AML-193 (cell line): ENCODE measurements at regions not wholly inside any gene's neighbourhood (a gene's known extent, or its start where the extent isn't known, plus 50 kb on each side); places are given as distances from the start of the nearest gene placed in this dataset.

Experiments
- DNase-seq, 2 experiments: peaks; one replicate each; lab custom pipeline; 2025; lab: John Stamatoyannopoulos, UW

DNA sequence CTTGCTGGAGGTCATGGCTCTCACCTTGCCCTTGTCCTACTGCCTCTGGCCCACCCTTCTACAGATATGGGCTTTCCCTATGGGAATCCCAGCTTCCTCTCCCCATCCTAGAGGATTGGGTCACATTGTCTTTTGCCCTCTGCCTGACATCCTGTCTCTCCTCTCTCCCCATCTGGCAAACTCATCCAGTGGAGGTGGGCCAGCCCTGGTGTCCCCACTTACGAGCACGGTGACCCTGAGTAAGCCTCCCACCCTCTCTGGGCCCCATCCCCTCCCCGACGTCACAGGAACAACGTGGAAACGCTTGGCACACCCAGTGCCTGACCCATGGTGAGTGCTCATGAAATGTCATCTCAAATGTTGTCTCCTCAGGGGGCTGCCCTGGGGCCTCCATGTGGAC, 56.1 kb upstream of the ID3 start:
- DNase-seq = no peak

DNA sequence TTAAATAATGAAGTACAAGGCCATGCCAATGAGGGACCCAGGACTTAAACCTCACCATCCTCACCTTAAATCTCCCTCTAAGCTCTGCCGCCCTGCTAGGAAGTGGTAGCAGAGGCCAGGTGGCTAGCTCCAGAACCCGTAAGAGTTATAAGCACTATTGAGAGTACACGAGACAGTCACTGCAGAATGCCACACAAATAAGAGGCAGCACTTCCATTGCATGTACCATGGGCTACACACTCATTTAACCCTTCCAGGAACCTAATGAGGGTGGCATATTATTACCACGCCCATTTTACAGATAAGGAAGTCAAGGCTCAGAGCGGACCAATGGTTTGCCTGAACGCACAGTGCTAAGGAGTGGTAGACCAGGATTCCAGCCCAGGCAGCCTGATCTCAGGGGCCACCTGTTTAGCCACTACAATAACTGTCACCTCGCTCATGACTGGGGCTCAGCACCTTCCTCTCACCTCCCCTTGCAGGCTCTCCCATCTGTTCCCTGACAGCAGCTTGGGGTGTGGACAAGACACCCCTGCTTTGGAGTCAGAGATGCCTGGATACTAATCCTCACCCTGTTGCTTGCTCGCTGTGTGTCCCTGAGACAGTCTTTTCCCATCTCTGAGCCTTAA, 54.8 kb upstream of the ID3 start:
- no peak for DNase-seq

DNA sequence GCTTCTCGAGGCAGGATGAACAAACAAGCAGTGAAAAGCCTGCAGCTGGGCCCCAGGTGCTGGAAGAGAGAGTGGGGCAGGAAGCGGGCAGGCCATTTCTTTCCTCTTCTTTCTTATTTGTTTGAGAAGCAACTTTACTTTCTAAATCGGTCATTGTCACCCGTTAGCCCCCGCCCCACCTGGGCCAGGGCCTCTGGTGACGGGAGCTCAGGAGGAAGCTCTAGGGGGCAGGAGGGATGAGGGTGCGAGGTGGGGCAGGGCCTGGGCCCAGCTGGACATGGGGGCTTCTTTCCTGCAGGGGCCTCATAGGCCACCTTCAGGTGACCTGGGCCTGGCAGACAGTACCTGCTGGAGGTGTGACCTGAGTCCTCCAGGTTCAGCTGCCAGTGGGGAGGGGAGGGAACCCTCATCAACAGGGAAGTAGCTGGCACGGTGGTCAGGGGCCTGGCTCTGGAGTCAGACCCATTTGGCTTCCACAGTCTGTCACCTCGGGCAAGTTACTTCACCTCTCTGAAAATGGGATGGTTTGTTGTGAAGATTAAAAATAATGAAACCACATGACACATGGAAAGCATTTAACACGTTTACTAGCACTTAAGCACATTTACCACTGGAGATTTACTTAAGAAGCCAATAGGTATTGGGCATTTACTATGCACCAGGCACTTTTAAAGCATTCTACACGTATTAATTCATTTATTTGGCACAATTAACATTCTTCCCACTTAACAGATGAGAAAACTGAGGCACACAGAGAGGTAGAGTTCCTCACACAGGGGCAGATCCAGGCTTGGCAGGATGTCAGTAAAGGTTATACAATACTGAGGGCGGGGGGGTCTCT, 54.1 kb upstream of the ID3 start:
- DNase-seq = no peak

DNA sequence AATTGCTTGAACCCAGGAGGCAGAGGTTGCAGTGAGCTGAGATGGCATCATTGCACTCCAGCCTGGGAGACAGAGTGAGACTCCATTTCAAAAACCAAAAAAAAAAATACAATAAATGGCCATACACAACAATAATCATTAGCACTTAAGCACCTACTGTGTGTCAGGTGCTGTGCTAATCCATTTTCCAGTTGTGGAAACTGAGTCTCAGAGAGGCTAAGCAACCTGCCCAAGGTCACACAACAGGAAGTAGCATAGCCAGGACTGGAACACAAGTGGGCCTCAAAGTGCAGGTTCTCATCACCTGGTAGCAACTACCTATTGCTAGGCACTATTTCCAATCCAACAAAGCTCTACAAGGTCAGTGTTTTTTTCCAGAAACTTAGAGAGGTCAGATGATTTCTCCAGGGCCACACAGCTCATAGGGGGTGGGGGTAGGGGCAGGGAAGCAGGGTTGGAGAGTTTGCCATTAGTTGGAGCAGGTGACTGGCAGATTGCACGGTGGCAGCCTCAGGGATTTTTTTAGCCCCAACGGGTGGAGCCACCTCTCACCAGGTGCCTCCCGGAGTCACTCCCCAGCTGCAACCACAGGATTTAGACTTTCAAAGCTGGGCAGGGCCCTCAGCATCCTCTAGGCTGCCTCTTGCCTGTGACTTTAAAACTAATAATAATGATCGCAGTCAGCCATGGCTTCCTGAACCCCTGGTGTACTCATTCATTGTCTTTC, 52.5 kb upstream of the ID3 start:
- DNase-seq = no peak

DNA sequence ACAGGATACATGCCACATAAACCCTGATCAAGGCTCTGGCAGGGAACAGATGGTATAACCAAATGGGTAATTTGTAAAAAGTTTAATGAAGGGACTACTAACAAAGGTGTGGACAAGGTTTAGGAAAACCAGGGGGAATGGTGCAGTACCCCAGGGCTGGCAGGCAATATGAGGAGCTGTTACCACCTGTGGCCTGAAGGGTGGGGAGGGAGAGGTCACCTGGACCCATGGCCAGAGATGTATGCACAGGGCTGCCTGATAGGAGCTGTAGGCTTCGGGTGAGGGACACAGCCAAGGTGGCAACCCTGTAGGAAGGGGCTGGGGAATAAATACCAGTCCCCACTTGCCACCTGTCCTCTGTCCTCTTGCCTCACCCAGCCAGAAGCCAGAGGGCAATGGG, 51.4 kb upstream of the ID3 start:
- DNase-seq = no peak

DNA sequence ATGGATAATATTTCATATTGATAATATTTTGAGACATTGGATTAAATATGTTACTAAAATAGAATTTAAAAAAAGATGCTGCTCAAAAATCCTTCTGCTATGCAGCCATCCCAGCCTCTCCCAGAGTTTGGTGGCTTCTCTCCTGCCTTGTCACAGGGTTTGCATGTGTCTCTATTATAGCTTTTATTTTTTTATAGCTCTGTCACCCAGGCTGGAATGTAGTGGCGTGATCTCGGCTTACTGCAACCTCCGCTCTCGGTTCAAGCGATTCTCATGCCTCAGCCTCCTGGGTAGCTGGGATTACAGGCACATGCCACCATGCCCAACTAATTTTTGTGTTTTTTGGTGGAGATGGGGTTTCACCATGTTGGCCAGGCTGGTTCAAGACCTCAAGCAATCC, 50.7 kb upstream of the ID3 start:
- DNase-seq = no peak
